Kidney (tissue), 13 donors: ENCODE measurements at regions not wholly inside any gene's neighbourhood (a gene's known extent, or its start where the extent isn't known, plus 50 kb on each side); places are given as distances from the start of the nearest gene placed in this dataset.

Source experiments
- DNase-seq, 5 donors: peaks; one replicate each; pipeline ENCODE4 v3.0.0-alpha.2; 2013 to 2020
- FAIRE-seq: peaks from 2 replicates; lab custom pipeline; 2012; peaks lifted over from hg19 to GRCh38; lab: Jason Lieb, UNC
- H3K27ac ChIP-seq, 2 donors: one replicate each; pipeline ENCODE4 v1.7.0; 2013; ENCODE audit warnings: low read depth in 2 of 2, low read length in 2 of 2, inconsistent platforms in 1 of 2
- H3K27me3 ChIP-seq: one replicate; pipeline ENCODE4 v1.7.1; 2013; ENCODE audit warnings: low read length, inconsistent platforms; ENCODE audit not compliant: control insufficient read depth, insufficient read depth
- H3K36me3 ChIP-seq, 3 donors: one replicate each; pipeline versions ENCODE4 v1.7.0 to v1.7.1; 2013; ENCODE audit warnings: low read length in 3 of 3, control low read depth in 1 of 3, inconsistent platforms in 1 of 3; ENCODE audit not compliant: insufficient read depth in 3 of 3, control insufficient read depth in 2 of 3
- H3K4me1 ChIP-seq, 3 donors: one replicate each; pipeline versions ENCODE4 v1.7.0 to v1.7.1; 2013; ENCODE audit warnings: low read length in 3 of 3, inconsistent platforms in 1 of 3, low read depth in 1 of 3; ENCODE audit not compliant: control insufficient read depth in 2 of 3, insufficient read depth in 2 of 3
- H3K4me3 ChIP-seq, 3 donors: one replicate each; pipeline versions ENCODE4 v1.7.0 to v1.8.1; 2013; ENCODE audit warnings: low read length in 3 of 3, control low read depth in 1 of 3, inconsistent platforms in 1 of 3
- H3K9ac ChIP-seq, 3 donors: one replicate each; pipeline versions ENCODE4 v1.7.0 to v1.7.1; 2013; ENCODE audit warnings: low read length in 3 of 3, control low read depth in 1 of 3, inconsistent platforms in 1 of 3
- H3K9me3 ChIP-seq, 3 donors: one replicate each; pipeline versions ENCODE4 v1.7.0 to v1.7.1; 2013; ENCODE audit warnings: low read length in 3 of 3, control low read depth in 1 of 3, inconsistent platforms in 1 of 3; ENCODE audit not compliant: control insufficient read depth in 2 of 3, insufficient read depth in 1 of 3
- CTCF ChIP-seq: IDR thresholded peaks from 3 replicates; pipeline ENCODE4 v1.5.1; 2012; ENCODE audit warnings: mild to moderate bottlenecking, moderate library complexity, borderline replicate concordance; ENCODE audit not compliant: insufficient read depth; ENCODE audit errors: extremely low read depth
- intact Hi-C: fragments of 100-400 bp; cut with DNase I; formaldehyde crosslinking; loops from one replicate; pipeline ENCODE4 v1.11.1; 2022
- donor health status: control.
- donor health status: control.
- donor health status: control.
- donor health status: control.
- donor health status: control.
- donor health status: DM: yes; HTN: yes; CAD: no.
- donor health status: Normal renal cell carcinoma (clear cell type).

GRCh38 chr16:17032332-17032731, 438.4 kb downstream of the XYLT1 start:
- intact Hi-C loops = no loop called here

DNA sequence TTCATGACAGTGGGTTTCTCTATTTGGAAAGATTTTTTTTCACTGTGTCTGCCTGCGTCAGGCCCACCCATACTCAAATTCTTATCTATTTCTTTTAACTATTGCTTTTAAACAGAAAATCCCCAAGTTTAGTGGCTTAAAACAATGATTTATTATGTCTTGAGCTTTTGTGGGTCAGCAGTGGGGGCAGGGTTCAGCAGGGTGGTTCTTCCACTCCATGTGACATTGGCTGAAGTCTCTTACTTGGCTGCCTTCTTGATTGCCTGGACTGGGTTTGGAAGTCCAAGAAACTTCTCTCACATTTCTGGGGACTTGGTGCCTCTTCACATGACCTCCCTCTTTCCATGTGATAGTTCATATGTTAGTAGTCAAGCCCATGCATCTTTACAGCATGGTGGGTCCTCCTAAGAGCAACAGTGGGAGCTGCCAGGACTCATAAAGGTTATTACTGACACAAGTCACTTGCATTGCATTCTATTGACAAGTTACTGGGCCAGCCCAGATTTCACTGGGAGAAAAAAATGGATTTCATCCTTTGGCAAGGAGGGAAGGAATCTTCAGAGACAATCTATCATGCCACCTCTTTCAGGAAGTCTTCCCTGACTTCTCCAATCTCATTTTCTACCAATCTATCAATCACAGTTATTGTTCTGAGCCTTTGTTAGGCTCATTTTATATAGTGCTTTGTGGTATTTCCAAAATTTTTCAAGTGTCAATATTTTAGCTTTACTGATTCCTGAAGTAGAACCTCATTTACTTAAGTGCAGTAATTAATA, 436.1 kb downstream of the XYLT1 start:
- Histone ChIP-seq H3K27me3 (no peaks in the 10 kb centered on the region), H3K9ac (no peak overlapping the region), H3K36me3 (no peaks in the 10 kb centered on the region), H3K27ac (no peak overlapping the region), H3K4me1 (no peaks in the 10 kb centered on the region), H3K4me3 (no peak overlapping the region), H3K9me3 (no peaks in the 10 kb centered on the region)
- TF ChIP-seq CTCF = no peak
- FAIRE-seq (no peak), DNase-seq (no peak)
- intact Hi-C loops = no loop called here

More at GRCh38 chr16:17032332-17032731, 438.4 kb downstream of the XYLT1 start:
- H3K36me3 ChIP-seq = no peaks in the 10 kb centered on the region
- H3K9me3 ChIP-seq = no peaks in the 10 kb centered on the region
- H3K4me3 ChIP-seq = no peak overlapping the region
- DNase-seq (no peak), FAIRE-seq (no peak)
- TF ChIP-seq CTCF = no peak
- H3K4me1 ChIP-seq = no peaks in the 10 kb centered on the region
- no peak overlapping the region for H3K9ac ChIP-seq
- H3K27ac ChIP-seq = no peak overlapping the region
- H3K27me3 ChIP-seq = no peaks in the 10 kb centered on the region

- no peak overlapping the region for H3K4me3 ChIP-seq
These were observed 433.3 kb downstream of the XYLT1 start for GRCh38 chr16:17037499-17037898.

More at GRCh38 chr16:17037499-17037898, 433.3 kb downstream of the XYLT1 start:
- no peaks in the 10 kb centered on the region for H3K27me3 ChIP-seq
- no peaks in the 10 kb centered on the region for H3K36me3 ChIP-seq
- no peak for FAIRE-seq
- TF ChIP-seq CTCF = no peak
- H3K4me1 ChIP-seq = no peaks in the 10 kb centered on the region
- H3K9ac ChIP-seq = no peak overlapping the region
- no peak overlapping the region for H3K27ac ChIP-seq
- DNase-seq = no peak
- intact Hi-C loops = no loop called here
- H3K9me3 ChIP-seq = no peaks in the 10 kb centered on the region
